ENCODE measurements at regions not wholly inside any gene's neighbourhood (a gene's known extent, or its start where the extent isn't known, plus 50 kb on each side); places are given as distances from the start of the nearest gene placed in this dataset.
"Not testable (repeated sequence)": the region's sequence is repeated elsewhere in the genome, so short reads cannot be mapped to it uniquely, and the experiment has no call there.

DNA sequence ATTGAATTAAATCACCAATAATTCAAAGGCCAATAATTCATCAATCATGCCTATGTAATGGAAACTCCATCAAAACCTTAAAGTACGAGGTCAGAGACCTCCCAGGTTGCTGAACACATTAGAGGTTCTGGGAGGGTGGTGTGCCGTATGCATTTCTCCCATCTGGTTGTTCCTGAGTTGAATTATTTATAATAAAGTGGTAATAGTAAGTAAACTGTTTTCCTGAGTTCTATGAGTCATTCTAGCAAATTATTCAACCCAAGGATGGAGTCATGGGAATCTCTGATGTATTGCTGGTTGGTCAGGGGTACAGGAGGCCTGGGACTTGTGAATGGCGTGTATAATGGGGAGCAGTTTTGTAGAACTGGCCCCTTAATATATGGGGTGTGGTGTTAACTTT, 191.7 kb downstream of the CARTPT start:
- DNase-seq = no peak

DNA sequence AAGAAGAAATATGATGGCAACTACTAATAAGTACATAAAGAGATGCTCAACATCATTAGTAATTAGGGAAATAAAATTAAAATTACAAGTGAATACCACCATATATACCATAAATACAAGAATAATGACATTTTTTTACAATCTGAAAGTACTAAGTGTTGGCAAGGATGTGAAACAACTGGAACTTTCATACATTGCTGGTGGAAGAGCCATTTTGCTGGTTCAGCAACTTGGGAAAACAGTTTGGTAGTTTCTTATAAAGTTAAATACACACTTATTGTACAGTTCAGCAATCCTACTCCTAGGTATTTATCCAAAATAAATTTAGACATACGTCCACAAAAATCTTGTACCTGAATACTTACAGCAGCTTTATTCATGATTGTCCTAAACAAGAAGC, 192.9 kb downstream of the CARTPT start:
- no peak for DNase-seq

DNA sequence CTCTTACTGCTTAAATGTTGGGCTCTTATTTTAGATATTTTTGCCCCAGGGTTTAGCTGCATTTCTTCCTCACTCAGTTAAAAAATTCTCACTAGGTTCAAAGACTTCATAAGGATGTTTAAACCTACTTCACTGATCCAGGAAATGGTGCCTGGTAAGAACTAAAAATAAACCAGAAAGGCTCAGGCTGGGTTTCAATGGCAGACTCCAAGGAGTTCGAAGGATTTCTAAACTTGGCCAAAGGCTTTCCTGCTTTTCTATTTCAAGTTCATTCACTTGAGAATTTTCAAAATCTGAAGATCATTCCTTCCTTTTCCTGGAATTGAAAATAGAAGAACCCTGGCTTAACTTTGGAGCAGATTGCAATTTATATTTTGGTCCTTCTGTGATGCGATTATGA, 193.0 kb upstream of the MAP1B start:
- DNase-seq = no peak

- no peak for DNase-seq
Measured at GRCh38 chr5:71922584-71923106, 184.6 kb upstream of the MAP1B start.

GRCh38 chr5:71923755-71924154, 183.5 kb upstream of the MAP1B start:
- DNase-seq = no peak

DNA sequence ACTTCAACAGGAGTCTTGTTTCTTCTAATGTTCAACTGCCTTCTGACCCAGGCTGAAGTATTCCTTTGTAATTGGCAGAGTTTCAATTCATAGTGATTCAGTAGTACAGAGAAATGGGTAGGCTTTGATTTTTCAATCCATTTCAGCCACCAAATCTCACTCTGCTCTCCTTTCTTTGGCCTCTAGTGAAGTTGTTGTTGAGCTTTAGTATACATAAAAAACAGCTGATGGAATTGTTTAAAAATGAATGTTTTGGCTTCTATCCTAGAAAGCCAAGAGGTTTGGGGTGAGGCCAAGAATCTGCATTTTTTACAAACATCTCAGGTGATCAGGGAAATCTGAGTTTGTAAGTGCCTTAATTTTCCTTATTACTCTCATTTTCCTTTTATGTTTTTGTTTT, 182.9 kb upstream of the MAP1B start:
- no peak for DNase-seq

DNA sequence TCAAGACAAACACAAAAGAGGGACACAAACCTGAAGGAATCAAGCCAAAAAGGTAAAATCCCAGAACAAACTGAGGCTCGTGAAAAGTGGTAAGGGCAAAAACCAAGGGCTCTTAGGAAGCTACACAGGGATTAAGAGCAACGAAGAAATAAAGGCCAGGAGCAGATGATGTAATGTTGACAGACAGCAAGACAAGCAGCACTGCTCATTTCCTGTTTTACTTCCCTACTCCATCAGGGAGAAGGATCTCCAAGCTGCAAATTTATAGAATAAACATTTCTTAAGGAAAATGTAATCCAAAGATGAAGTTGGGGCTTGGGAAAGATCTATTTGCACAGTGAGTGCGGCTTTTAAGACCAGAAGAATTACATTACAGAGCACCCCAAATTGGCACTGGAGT, 182.3 kb upstream of the MAP1B start:
- DNase-seq = no peak

GRCh38 chr5:71925608-71926091, 181.6 kb upstream of the MAP1B start:
- DNase-seq = no peak

- no peak for DNase-seq
Measured at GRCh38 chr5:71929003-71929402, 178.3 kb upstream of the MAP1B start.

GRCh38 chr5:71930554-71930953, 176.7 kb upstream of the MAP1B start:
- not testable (repeated sequence) for DNase-seq

GRCh38 chr5:71932131-71932654, 175.1 kb upstream of the MAP1B start:
- DNase-seq = no peak

- no peak for DNase-seq
Measured at GRCh38 chr5:71932655-71933338, 174.5 kb upstream of the MAP1B start.

DNA sequence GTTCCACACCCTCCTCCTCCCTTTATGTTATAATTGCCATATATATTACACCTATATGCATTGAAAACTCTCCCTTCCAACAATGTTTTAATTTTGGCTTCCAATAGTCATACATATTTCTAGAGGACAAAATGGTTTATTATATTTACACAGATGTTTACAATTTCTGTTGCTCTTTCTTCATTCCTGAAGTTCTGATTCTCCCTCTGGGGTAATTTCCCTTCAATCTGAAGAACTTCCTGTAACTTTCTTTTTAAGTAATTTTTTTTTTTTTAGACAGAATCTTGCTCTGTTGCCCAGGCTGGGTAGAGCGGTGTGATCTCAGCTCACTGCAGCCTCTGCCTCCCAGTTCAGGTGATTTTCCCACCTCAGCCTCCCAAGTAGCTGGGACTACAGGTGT, 173.0 kb upstream of the MAP1B start:
- no peak for DNase-seq

DNA sequence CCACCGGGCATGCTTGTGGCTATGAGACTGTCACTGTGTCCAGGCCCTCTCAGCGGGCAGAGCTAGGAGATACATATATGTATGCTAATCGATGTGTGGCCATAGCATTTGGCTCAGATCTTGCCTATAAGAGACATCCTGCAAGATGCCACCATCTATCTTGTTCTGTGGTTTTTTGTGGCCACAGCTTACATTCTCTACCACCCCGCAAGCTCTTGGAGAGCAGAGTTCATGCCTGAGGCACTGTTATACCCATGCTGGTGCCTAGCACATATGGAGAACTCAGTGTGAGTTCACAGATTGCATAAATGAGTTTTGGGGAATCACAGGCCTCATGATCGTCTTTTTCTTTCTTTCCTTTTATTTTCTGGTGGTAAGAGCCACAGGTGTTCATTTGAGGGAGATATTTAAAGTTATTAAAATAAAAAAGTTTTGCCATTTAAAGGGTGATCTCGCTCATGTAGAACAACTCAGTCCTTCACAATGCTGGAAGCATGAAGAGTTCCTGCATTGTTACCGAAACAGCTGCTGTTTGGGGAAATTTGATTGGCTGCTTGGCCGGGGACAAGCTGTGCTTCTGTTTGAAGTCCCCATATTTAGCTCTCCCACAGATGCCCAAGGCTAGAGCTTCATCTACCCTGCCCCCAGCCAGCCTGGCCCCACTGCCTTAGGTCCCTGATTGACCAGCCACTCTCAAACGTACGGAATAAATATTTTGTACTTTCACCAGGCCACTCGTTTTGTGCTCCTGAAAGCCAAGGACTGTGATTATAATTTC, 169.2 kb upstream of the MAP1B start:
- no peak for DNase-seq

- no peak for DNase-seq
Measured at GRCh38 chr5:71938895-71939294, 168.4 kb upstream of the MAP1B start.

DNA sequence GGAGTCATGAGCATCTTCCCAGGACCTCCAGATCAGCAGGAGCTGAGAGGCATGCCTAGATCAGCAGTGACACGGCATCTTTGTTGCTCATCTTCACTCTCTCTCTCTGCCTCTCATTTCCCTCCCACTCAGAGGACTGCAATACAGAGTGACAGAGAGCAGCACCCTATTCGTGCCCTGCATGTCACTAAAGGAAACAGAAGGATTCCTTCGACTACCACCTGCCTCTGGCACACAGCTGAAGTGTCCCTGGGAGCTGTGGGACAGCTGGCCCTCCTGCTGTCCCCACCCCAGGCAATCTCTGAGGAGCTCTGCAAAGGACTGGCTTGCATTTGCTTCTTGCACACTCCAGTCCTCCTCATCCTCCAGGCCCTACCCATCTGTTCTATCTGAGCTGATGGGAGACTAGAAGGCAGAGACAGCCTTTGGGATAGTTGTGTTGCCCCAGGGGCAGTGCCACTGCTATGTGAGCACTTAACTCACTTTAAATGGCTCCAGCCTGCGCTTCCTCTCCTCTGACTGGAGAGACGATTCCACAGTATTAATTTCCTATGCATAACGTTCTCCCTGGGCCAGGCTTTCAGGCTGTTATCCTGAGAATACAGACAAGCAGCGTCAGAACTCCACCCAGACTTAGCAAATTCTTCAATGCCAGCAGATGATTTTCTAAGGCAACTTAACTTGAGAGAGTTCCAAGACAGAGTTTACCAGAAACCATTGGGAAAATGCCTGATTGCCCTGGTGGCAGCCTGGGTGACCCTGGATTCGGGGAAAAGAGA, 167.6 kb upstream of the MAP1B start:
- no peak for DNase-seq

DNA sequence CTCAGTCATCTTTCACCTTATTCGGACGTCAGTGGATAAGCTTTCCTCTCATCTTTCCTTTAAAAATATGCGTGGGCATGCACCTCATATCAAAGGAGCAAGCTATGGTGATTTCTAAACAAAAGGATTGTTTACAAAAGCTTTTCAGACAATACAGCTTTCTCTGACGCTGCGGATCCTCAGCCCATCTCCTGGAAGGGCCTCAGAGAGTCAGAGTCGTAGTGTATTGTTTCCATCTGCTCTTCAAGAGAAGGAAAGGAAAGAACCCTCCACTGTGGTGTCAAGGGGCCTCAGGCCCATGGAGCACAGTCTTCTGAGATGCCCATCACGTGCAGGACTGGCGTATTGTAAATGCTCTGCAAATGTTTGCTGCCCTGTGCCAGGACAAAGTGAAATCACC, 163.4 kb upstream of the MAP1B start:
- DNase-seq = no peak

DNA sequence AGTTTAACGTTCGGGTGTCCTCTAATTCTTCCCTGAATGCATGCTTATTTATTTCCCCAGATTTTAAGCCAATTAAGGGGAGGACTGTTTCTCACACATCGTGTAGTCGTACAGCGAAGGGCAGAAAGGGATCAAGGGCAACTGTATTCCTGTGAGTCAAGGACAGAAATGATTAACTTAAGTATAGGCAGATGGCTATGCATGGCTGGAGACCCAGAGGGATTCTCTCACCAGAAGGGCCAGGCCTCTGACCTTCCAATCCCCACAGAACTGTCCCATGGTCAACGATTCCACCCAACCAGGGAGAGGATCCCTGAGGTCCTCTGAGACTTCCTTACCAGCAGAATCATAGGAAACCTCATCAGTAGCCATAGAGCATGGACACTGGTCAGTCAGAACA, 161.8 kb upstream of the MAP1B start:
- no peak for DNase-seq

- no peak for DNase-seq
Measured at GRCh38 chr5:71946343-71947030, 160.8 kb upstream of the MAP1B start.

GRCh38 chr5:71948206-71948605, 159.1 kb upstream of the MAP1B start:
- DNase-seq = no peak

DNA sequence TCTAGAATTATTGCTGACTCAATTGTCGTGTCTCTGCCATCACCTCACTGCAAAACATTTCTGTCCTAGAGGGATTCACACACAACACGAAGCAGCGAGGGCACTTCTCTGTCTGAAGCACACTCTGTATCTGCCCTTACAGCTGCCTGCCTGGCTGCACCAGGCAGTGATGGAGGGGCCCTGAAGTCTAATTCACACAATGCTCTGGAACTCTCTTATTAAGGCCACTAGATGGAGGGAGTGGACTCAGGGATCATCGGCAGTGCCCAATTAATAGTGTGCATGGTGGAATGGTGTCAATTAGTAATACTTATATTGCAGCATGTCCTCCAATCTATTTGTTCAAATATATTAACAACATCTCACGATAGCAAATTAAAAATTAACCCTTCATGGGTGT, 157.5 kb upstream of the MAP1B start:
- DNase-seq = no peak

GRCh38 chr5:71953866-71954265, 153.4 kb upstream of the MAP1B start:
- no peak for DNase-seq

GRCh38 chr5:71954329-71954728, 152.9 kb upstream of the MAP1B start:
- no peak for DNase-seq

All from activated CD4-positive, alpha-beta T cell treated with anti-CD3 and anti-CD28 coated beads for 4 hours (primary cell).